GM19468 (cell line): ENCODE measurements at regions not wholly inside any gene's neighbourhood (a gene's known extent, or its start where the extent isn't known, plus 50 kb on each side); places are given as distances from the start of the nearest gene placed in this dataset.

Experiments
- ATAC-seq: cut with Tn5 transposase; IDR thresholded peaks from one replicate; pipeline ENCODE4 v1.9.1; 2021; ENCODE audit warnings: mild to moderate bottlenecking, moderate library complexity, moderate number of reproducible peaks; ENCODE audit not compliant: unreplicated experiment; ENCODE audit errors: extremely low read depth

DNA sequence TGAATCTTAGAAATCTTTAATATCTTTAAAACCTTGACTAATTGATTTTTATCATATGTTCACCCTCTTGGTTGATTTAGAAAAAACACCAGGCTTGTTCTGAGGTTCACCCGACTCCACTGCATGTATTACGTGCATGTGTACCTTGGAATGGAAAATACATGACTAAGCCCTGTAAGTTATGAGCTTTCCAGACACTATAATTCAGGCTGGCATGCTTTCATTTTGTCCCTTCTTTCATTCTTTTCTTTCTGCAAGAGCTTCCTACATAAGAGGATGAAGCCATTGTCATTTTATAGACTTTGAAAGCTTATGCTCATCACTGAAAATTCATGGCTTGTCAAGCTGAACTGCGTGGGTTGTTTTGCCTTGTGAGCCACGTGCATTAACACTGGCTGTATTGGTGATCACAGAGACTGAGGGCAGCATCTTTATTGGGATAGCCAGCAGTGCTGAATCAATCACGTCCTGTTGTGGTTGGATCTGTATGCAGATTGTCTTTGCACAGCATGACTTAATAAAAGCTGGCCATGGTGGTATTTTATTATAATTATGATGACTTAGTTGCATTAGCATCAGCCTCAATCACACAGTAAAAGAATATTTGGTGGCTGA lies 141.9 kb downstream of the SLIT2 start:
- ATAC-seq: no peak

- no peak for ATAC-seq
Observed at GRCh38 chr4:20394512-20394911, 142.8 kb downstream of the SLIT2 start.

GRCh38 chr4:20395160-20395773 lies 143.6 kb downstream of the SLIT2 start:
- peak; percentile 46 for ATAC-seq

- ATAC-seq: no peak
Observed at GRCh38 chr4:20403290-20403689, 151.6 kb downstream of the SLIT2 start.

- no peak for ATAC-seq
Observed at GRCh38 chr4:20403846-20404245, 152.1 kb downstream of the SLIT2 start.

GRCh38 chr4:20408611-20409010 lies 156.9 kb downstream of the SLIT2 start:
- ATAC-seq: no peak

- no peak for ATAC-seq
Observed at GRCh38 chr4:20412072-20412471, 160.4 kb downstream of the SLIT2 start.

DNA sequence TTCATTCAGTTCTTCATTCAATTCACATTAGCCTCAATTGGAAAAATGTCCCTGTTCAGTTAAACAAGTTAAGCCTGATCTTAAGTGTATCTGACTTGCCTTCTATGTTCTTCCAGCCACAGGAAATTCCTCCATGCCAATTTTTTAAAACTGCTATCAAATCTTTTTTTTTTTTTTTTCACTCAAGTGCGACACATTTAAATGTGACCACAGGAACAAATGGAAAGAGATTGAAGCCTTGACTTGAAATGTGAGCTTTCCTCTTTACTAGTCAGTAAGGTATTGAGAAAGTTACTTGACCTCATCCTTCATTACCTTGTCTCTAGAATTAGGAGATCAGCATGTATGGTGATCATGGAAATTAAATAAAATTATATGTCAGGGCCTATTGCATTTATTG lies 165.1 kb downstream of the SLIT2 start:
- ATAC-seq: no peak

GRCh38 chr4:20418861-20419451 lies 167.3 kb downstream of the SLIT2 start:
- peak; percentile 89 for ATAC-seq

DNA sequence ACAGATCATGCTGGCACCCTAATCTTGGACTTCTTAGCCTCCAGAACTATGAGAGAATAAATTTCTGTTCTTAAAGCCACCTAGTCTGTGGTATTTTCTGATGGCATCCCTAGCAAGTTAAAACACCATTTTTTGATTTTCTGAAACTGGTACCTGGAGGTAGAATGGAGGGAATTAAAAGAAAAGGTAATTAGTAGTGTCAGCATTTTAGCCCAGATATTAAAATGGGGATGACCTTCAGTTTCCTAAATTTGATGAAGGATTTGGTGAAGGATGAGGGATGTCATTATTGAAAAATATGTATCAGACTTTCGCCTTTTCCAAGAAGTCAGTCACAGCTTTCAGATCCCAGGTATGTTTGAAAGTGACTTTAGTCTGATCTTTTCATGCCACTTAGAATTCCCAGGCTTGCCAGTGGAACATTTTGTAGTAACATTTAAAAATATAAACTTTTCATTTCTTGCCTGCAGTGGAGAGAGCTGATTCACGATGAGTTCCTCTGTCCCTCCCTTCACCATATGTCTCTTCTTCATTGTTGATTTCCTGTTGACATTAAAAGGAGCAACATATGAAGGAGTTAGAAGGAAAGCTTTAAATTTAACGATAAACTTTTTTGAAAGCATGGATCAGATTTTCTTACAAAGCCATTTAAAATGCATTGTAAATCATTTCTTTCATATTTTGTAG lies 169.4 kb downstream of the SLIT2 start:
- no peak for ATAC-seq

DNA sequence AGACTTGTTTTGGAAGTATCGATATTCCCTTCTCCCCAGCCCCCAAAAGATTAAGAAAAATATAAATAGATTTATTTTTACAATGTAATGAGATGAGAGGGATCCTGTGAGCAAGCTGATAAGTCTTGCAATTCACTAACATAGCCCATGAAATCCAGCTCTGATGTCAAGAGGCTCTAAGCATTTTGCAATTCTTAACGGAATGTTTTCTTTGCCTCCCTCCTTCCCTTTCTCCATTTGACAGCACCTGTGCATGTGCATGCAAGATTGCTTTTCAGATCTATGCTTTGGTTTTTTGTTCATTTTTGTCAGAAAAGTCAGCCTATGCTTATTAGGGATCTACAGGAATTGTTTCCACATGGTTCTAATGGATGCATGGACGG lies 169.9 kb downstream of the SLIT2 start:
- ATAC-seq: no peak

DNA sequence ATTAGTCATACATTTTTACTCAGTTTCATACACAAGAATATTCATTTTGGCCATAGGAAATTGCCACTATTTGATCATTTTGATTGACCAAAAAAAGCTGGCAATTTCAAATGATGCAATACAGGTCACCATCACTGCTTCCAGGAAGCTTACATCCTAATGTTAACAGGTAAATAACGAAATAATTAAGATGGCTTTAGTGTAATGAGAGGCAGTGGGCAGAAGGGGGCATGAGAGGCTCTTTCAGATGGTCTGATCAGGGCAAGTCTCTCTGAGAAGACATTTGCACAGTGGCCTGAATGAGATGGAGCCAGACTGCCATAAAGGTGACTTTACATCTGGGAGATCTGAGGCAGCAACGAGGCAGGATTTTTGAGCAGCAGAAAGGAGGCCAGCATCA lies 170.7 kb downstream of the SLIT2 start:
- peak; percentile 72 for ATAC-seq

DNA sequence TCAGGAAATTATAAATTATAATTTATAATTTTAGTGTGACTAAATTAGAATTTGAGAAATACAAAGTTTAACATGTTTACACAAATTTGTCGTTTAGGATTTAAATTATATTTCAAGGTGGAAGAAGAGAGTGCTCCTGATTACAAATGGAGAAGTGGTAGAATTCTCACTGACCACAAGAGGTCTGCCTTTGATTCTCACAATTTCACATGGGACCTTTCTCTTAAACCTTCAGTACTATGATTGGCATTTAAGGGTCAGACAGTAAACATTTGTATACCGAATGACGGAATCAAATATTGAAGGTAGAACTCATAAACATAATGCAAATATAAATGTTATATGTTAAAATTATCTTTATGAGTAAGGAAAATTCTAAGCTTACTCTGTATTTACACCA lies 171.7 kb downstream of the SLIT2 start:
- ATAC-seq: no peak

GRCh38 chr4:20426028-20426427 lies 174.3 kb downstream of the SLIT2 start:
- ATAC-seq: no peak

GRCh38 chr4:20428436-20429160 lies 176.9 kb downstream of the SLIT2 start:
- ATAC-seq: no peak

DNA sequence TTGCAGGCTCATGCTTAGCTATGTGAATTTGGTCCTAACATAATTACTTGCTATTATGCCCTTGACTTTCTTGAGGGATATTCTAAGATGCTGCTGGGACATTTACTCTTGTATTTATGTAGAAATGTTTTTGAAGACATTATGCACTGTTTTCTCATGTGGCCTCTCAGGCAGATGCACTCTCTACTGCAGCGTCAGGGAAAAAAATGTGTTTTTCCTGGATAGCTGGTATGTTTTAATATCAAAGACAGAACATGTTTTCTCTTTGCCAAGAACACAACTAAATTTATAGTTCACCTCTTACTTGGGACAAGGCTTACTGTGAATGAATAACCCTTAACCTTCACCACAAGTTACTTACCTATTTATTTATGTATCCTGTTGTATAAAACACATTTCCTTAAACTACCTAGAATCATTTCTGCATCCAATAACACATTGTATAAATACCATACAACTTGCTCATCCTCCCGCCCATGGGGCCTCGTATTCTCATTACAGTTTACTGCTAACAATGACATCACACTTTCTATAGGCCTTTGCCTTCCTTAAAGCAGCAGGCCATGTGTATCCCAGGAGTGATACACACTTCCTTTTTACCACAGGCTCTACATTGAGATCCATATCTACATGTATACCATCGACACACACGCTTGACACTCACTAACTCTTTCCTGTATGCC lies 178.7 kb downstream of the SLIT2 start:
- no peak for ATAC-seq

DNA sequence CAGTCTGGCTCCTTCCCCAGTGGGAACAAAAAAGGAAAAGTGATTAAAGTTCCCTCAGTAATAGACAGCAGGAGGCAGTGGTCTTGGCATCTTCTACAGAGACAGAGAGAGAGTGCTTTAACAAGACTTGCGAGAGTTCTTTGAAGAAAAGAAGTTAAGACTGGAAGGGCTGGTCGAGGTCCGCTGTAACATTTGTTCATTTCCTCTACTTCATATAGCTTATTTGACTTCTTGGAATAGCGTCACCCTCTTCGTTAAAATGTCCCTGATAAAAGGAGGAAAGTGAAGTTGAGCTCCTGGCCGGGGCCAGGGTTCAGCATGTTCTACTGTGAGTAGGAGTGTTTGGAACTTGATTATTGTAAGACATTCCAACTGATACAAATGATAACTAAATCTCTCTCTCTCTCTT lies 179.8 kb downstream of the SLIT2 start:
- no peak for ATAC-seq

GRCh38 chr4:20432088-20432487 lies 180.4 kb downstream of the SLIT2 start:
- ATAC-seq: no peak

DNA sequence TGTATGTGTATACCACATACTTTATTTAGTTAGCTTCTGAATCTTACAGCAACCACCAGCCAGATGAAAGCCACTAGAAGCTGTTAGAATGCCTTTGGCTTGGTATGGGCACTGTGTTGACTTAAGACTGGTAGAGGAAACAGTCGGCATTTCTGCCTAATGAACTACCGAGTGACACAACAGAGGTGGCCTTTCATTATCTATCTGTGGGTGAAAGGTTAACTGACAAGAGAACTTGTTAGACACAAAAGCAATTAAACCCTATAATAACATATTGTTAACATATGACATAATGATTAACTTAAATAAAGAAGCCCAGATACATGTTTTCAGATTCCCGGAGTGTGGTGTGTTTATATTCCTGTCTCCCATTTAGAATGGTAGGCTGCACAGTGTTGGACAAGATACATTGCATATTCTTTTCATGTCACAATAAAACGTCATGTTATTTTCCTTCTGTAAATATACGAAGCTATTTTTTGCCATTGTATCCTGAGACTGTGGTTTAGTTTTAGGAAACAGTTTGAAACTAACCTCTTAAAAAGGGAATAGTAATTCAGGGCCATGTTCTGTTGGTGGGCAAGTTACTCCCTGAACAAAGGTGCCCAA lies 181.5 kb downstream of the SLIT2 start:
- no peak for ATAC-seq

- ATAC-seq: no peak
Observed at GRCh38 chr4:20440170-20440569, 188.5 kb downstream of the SLIT2 start.
